ENCODE measurements at regions not wholly inside any gene's neighbourhood (a gene's known extent, or its start where the extent isn't known, plus 50 kb on each side); places are given as distances from the start of the nearest gene placed in this dataset.
"Not testable (repeated sequence)": the region's sequence is repeated elsewhere in the genome, so short reads cannot be mapped to it uniquely, and the experiment has no call there.

DNA sequence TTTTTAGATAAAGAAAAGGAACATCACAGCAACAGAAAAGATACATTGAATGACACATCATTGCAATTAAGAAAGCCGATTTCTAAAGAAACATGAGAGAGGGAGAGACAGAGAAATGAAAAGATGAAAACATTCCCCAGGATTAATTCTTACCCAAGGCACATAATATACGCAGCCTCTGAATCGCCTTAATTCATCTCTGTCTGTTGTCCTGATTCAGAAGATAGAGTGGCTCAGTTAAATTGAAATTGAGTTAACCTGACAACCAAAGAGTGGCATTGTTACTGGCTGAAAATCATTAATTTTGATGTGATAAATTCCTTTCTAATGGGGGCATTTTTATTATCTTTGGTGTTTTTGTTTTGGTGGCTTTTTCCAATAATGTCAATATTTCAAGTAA, 701.9 kb downstream of the EDEM1 start:
- in situ Hi-C loops (cut with MboI; ENCODE audit: low sequenced_read_pairs) = no loop called here

DNA sequence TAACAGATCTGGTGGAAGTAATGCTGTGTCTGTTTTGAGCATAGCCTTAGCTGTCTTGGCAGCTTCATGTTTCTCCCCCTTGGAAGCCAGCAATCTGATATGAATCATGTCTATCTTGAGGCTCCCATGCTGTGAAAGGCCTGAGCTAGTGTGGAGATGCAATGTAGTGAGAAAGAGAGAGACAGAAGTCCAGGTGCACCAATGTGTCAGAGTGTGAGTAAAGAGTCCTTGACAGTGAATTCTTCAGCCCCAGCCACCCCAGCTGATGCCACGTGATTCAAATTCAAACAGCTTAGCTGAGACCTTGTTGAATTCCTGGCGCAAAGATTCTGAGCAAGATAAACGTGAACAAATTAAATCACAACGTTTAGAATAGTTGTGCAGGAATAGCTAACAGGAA, 704.2 kb downstream of the EDEM1 start:
- in situ Hi-C loops (cut with MboI; ENCODE audit: low sequenced_read_pairs) = no loop called here

DNA sequence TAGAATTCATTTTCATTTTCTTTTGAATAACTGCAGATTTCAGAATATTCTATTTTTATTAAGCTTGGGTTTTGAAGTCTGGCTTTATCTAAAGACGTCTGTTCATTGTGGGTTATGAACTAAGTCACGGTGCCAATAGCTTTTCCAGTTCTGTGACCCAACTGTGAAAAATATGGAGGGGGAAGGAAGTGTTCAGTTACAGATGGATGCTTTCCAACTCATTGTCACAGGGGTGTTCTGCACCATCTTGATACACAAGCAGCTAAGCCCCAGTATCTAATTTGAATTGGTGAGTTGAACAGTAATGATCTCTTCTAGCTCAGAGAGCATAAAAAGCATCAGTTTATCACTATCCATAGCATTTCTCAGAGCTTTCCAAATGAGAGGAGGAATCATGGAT, 710.6 kb downstream of the EDEM1 start:
- in situ Hi-C loops (cut with MboI; ENCODE audit: low sequenced_read_pairs) = no loop called here

DNA sequence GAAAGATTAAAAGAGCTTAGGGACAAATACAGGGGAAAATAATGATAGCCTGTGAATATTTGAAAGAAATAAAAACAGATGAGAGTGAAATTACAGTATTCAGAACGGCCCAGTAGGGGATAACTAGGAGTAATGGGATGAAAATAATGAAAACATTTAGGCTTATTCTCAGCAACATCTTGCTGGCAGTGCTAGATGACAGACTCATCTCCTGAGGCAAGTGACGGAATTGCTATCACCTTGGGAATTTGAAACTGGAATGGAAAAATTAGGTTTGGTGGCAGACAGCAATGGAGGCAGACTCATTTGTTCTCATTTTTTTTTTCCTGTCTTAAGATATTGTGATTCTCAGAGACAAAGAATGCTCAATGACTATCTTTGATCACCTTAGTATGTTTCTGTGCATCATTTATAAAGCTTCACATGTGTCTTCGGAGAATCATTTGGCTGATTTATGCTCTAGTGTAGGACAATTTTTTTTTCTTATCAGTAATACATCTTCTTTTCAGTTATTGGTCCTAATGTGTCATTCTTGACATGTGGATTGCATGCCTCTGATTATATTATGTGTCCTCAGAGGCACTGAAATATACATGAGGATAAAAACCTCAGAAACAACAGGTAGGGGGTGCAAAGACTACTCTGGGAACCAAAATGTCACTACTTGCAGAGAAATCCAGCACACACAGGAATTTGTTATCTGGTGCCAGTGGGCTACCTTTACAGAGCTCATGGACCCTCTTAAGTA, 711.7 kb downstream of the EDEM1 start:
- in situ Hi-C loops (cut with MboI; ENCODE audit: low sequenced_read_pairs) = no loop called here

DNA sequence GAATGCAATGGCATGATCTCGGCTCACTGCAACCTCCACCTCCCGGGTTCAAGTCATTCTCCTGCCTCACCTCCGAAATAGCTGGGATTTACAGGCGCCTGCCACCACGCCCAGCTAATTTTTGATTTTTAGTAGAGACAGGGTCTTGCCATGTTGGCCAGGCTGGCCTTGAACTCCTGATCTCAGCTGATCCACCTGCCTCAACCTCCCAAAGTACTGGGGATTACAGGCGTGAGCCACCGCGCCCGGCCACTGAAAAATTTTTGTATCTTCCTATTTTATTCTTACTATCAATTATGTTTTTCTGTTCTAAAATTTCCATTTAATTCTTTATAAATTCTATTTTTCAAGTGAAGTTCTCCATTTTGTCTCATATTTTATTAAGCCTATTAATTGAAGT, 730.4 kb downstream of the EDEM1 start:
- in situ Hi-C loops (cut with MboI; ENCODE audit: low sequenced_read_pairs) = no loop called here

DNA sequence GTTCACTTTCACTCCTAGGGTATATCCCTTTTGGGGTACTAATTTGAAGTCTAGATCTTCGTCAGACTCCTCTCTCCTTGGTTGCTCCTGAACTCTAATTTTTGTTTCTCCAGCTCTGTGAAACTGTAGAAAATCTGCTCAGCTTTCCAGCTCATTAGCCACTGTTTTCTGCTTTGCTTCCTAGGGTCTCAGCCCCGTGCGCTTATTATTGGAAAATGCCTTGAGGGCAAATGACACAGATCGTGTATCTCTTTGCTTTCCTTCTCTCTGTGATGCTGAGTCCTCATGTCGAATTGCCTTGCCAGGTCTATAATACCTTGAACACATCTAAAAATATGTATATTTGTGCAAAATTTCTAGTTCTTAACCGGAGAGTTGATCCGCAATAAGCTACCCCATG, 731.1 kb downstream of the EDEM1 start:
- in situ Hi-C loops (cut with MboI; ENCODE audit: low sequenced_read_pairs) = no loop called here

DNA sequence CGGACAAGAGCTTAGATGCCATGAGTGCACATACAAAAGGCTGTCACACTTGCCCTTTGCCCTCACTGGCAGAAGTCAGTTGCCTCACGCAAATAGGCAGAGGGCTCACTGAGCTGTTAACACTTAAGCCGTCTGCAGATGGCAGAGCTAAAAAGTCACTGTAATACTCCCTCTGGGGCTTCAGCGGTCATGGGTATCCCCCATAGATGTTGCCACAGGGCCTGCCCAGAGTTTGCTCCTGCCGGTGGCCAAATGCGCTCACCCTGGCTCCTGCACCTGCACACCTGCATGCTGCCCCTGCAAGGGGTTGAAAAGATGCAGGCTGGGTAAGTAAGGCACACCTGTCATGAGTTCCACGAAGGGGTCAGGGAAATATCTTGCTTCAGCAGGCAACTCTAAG, 741.5 kb downstream of the EDEM1 start:
- in situ Hi-C loops (cut with MboI; ENCODE audit: low sequenced_read_pairs) = no loop called here

DNA sequence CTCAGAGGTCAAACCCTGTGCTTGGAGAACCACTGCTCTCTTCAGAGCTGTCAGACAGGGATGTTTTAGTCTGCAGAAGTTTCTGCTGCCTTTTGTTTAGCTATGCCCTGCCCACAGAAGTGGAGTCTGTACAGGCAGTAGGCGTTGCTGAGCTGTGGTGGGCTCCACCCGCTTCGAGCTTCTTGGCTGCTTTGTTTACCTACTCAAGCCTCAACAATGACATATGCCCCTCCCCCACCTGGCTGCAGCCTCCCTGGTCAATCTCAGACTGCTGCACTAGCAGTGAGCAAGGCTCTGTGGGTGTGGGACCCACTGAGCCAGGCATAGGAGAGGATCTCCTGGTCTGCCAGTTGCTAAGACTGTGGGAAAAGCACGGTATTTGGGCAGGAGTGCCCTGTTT, 756.6 kb downstream of the EDEM1 start:
- in situ Hi-C loops (cut with MboI; ENCODE audit: low sequenced_read_pairs) = not testable (repeated sequence)

DNA sequence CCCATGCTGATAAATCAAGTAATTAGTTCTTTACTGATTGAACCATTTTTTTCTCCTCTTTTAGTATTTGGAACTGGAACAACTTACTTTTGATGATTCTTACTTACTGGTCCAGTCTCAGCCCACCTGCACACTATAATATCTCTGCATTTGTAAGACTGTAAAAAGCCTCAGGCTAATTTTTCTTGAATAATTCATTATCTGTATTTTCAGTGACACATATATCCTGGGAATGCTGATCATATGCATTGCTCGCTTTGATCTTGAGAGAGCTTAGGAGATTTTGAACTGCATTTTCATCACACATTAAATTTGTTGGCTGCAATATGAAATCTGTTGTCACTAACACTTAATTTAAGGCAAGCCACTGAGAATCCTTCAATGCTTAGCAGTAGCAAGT, 760.6 kb downstream of the EDEM1 start:
- in situ Hi-C loops (cut with MboI; ENCODE audit: low sequenced_read_pairs) = no loop called here

DNA sequence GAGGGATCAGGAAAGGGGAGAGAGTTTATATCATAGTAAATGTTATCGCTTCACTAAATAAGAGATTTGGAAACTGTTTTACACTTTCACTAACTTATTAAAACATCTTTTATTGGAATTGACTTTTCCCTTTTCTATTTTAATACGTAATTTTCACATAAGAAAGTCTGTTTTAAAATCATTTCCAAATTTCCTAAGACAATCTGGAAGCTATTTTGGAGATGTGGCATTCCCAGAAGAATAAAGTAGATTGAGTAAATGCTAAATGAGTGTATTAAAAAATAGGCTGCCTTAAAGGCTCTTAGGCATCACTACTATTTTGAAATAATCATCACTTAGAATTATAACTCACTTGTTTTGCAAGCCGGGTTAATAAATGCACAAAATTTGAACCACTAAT, 763.5 kb downstream of the EDEM1 start:
- in situ Hi-C loops (cut with MboI; ENCODE audit: low sequenced_read_pairs) = no loop called here

DNA sequence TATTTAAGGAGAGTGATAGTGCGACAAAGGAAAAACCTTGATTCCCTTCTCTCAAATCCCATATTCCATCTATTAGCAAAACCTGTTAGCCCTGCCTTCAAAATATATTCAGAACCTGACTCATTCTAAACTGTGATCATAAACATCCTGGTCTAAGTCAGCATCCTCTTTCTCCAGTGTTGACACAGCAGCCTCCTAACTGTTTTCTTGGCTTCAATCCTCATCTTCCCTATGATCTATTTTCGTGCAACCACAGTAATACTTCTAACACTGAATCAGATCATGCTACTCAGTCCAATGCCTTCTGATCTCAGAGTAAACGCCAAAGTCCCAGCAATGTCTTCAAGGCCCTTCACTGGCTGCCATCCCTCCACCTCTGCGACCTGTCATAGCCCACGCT, 785.1 kb downstream of the EDEM1 start:
- in situ Hi-C loops (cut with MboI; ENCODE audit: low sequenced_read_pairs) = no loop called here

DNA sequence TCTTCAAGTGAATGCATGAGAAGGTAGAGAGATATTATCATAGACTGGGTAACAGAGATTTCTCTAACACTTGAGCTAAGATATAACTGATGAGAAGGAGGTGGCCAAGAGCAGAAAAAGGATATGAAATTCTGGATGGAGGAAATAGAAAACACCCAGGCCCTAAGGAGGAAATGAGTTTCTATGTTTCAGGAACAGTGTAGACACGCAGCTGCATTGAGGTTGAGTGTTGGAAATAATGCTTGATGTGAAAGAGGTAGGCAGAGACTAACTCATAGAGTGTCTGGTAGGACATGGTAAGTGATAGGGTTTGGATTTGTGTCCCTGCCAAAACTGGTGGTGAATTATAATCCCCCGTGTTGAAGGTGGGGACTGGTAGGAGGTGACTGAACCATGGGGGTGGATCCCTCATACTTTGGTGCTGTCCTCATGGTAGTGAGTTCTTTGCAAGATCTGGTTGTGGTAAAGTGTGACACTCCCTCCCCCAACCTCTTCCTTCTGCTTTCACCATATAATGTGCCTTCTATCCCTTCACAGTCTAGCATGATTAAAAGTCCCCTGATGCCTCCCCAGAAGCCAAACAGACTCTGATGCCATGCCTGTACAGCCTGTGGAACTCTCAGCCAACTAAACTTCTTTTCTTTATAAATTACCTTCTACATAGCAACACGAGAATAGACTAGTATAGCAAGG, 787.3 kb downstream of the EDEM1 start:
- in situ Hi-C loops (cut with MboI; ENCODE audit: low sequenced_read_pairs) = no loop called here

DNA sequence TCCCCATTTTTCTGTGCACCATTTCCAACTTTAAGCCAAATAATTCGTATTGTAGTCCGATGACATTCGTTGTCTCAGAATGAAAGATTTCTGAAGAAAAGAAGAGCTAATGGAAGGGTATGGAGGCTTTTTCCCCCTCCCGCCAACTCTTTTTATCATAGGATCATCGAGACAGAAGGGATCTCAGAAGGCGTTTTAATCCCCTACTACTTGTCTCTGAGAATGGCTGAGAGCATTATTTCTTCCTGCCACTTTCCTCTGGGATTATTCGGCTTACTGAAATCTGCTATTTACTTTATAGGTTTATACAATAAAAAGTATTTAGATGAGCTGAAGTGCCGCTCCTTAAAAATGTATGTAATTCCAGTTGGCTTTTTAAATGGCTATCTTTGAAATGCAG, 789.8 kb downstream of the EDEM1 start:
- in situ Hi-C loops (cut with MboI; ENCODE audit: low sequenced_read_pairs) = no loop called here

DNA sequence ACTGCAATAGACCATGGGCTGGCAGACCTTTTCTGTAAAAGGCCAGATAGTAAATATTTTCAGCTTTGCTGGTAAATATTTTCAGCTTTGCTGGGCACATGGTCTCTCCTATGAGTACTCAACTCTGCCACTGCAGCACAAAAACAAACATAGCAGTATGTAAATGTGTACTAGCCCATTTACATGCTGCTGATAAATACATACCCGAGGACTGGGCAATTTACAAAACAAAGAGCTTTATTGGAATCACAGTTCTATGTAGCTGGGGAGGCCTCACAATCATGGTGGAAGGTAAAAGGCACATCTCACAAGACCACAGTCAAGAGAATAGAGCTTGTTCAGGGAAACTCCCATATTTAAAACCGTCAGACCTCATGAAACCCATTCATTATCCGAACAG, 793.0 kb downstream of the EDEM1 start:
- in situ Hi-C loops (cut with MboI; ENCODE audit: low sequenced_read_pairs) = no loop called here

DNA sequence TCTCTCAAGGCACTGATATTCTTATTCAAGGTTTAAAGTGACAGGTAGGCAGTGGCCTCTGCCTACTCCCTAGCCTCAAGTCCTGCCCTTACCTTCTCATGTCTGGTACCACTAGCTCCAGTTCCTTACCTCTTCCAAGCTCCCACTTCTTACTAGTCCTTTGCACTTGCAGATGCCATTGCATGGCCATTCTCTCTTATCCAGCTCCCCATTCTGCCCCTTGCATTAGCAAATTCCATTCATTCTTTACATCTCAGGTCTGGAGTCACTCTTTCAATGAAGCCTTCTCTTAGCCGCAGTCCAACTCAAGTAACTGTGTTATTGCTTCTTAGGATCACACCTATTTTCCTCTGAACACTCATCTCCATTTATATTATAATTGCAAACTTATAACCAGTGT, 807.1 kb downstream of the EDEM1 start:
- in situ Hi-C loops (cut with MboI; ENCODE audit: low sequenced_read_pairs) = no loop called here

DNA sequence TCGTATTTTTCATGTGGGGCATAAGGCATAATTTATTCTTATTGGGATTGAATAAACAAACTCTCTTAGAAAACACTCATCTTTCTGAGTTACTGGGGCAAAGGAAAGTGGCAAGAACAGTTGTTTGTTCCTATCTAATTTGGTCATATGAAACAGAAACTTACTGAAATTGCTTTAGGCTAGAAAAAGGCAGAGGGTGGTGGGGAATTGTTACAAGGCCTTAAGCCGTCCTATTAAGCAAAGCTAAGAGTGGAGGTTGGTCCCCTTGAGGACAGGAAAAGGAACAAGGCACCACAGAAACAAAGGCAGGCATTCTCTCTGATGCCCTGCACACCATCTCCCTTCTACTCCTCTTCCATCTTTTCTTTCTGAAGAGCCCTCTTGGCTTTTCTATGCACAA, 830.9 kb downstream of the EDEM1 start:
- in situ Hi-C loops (cut with MboI; ENCODE audit: low sequenced_read_pairs) = no loop called here

DNA sequence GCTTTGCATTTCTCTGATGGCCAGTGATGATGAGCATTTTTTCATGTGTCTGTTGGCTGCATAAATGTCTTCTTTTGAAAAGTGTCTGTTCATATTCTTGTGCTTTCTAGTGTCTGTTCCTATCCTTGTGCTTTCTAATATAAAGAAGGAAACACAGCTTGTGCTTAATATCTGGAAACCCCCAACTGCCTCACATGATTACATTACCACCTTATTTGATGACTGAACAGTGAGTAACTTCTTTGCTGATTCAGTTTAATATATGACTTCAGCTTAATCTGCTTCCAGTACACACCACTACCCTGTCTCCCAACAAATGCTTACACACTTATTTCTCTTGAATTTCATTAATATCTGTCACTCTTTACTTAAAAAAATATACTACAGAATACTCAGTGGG, 835.1 kb downstream of the EDEM1 start:
- in situ Hi-C loops (cut with MboI; ENCODE audit: low sequenced_read_pairs) = no loop called here

DNA sequence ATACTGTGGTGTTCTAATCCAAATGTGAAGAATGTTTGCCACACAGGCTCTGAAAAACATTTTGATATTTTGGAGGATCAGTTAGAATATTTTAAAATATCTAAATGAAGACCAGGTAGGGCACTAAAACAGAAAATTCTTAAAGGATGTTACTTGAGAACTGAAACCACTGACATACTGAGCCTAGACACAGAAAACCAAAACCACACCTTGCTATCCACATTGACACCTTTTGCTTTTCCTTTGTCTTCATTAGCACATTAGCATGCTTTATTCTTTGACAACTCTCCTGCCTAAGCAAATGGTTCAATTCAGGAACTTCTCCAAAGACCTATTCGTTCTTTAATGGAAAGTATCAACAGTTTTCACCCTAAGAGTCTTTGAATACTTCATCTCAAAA, 835.9 kb upstream of the GRM7 start:
- in situ Hi-C loops (cut with MboI; ENCODE audit: low sequenced_read_pairs) = no loop called here

DNA sequence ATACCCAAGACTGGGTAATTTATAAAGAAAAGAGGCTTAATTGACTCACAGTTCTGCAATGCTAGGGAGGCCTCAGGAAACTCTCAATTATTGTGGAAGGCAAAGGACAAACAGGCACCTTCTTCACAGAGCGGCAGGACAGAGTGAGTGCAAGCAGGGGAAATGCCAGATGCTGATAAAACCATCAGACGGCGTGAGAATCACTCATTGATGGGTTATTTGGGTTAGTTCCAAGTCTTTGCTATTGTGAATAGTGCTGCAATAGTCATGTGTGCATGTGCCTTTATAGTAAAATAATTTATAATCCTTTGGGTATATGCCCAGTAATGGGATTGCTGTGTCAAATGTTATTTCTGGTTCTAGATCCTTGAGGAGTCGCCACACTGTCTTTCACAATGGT, 830.3 kb upstream of the GRM7 start:
- in situ Hi-C loops (cut with MboI; ENCODE audit: low sequenced_read_pairs) = not testable (repeated sequence)

DNA sequence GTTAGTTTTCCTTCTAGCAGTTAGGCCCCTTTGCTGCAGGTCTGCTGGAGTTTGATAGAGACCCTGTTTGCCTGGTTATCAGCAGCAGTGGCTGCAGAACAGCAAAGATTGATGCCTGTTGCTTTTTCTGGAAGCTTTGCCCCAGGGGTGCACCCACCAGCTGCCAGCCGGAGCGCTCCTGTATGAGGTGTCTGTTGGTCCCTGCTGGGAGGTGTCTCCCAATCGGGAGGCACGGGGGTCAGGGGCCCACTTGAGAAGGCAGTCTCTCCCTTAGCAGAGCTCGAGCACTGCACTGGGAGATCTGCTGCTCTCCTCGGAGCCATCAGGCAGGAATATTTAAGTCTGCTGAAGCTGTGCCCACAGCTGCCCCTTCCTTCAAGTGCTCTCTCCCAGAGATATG, 825.3 kb upstream of the GRM7 start:
- in situ Hi-C loops (cut with MboI; ENCODE audit: low sequenced_read_pairs) = no loop called here

DNA sequence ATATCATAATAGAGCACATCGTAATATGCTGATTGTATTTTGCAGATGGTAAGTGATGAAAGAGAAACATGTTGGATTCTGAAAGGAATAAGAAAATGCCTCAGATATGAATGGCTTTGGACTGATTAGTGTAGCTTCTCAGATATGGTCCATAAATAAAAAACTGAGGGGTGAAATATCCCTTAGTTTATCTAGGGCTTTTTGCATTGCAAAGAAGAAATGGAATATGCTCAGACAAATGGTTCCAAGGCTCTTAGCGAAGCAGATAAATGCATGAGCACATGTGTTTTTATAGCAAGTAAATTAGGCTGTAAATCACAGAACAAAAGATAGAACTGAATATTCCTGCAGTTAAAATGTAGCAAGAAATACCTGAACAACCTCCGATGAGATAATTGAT, 820.9 kb upstream of the GRM7 start:
- in situ Hi-C loops (cut with MboI; ENCODE audit: low sequenced_read_pairs) = no loop called here

DNA sequence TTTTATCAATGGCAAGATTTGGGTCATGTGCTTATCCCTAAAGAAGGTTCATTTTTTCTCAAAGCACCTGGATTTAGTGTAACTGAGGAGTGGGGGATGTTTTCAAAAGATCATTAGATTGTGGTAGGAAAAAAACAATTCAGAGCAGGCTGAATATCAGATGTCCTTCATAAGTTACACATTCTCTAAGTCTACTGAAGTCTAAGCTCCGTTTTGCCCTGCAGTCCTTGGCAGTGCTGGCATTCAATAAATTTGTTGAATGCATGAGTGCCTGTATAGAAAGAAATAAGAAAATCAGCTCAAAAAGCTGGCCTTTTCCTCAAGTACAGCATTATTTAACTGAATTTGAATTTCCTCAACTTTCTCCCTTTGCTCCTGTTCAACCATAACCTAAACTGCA, 819.0 kb upstream of the GRM7 start:
- in situ Hi-C loops (cut with MboI; ENCODE audit: low sequenced_read_pairs) = no loop called here

DNA sequence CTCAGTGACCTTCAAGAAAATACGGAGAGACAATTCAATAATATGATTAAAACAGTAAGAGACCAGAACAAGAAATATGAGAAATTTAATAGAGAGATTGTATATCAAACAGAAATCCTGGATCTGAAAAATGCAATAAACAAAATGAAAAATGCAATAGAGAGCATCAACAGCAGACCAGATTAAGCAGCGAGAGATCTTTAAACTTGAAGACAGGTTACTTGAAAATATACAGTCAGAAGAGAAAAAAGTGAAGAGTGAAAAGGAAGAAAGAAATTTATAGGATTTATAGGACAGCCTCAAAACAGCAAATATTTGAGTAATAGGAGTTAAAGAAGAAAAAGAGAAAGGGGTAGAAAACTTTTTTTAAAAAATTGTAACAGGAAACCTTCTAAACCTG, 813.9 kb upstream of the GRM7 start:
- in situ Hi-C loops (cut with MboI; ENCODE audit: low sequenced_read_pairs) = no loop called here
